Amniotic stem cell (primary cell): ENCODE measurements at regions not wholly inside any gene's neighbourhood (a gene's known extent, or its start where the extent isn't known, plus 50 kb on each side); places are given as distances from the start of the nearest gene placed in this dataset.
A peak's percentile ranks its signal among the peaks of the same experiment; 100 is the strongest.

ENCODE experiments used
- DNase-seq: peaks from one replicate; lab custom pipeline; 2025; lab: John Stamatoyannopoulos, UW

DNA sequence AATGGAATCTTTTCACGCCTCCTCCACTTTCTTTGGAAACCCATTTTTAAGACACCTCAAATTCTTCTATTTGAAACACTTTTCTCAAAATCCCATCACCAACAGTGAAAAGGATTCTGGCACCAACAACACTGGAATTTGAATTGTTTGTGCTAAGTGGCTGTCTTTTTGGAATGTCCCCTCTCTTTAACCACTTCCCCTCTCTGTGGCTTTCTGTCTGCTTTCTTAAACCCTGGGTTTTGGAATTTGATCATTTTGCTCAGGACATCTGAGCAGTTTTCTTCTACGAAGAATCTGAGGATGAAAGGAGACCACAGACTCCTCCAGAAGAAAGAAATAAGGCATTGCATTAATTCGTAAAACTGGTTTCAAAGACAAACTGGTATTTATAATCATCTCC is 89.0 kb downstream of the MXRA5 start:
- DNase-seq = no peak

DNA sequence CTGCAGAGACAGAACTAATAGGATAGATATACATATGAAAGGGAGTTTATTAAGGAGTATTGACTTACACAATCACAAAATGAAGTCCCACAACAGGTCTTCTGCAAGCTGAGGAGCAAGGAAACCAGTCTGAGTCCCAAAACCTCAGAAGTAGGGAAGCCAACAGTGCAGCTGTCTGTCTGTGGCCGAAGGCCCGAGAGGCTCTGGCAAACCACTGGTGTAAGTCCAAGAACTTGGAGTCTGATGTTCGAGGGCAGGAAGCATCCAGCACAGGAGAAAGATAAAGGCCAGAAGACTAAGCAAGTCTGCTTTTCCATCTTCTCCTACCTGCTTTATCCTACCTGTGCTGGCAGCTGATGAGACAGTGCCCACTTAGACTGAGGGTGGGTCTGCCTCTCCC is 89.6 kb downstream of the MXRA5 start:
- DNase-seq = no peak

DNA sequence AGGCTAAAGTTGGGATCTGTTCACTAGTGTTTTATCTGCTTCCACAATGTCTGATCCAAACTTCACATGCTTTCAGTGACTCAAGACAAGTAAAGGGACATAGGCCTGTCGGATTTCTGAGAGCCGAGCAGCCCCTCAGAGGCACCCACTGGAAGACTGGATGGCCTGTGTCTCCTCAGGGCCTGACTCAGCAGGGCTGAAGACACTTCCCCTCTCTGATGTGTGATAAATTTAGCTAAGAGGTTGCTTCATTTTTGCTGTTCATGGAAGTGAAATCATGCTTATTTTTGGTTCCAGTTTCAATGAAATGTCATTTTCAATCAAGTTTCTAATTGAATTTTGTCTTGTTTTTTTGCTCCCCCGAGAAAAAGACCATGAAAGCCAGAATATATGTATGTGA is 93.7 kb downstream of the MXRA5 start:
- no peak for DNase-seq

DNA sequence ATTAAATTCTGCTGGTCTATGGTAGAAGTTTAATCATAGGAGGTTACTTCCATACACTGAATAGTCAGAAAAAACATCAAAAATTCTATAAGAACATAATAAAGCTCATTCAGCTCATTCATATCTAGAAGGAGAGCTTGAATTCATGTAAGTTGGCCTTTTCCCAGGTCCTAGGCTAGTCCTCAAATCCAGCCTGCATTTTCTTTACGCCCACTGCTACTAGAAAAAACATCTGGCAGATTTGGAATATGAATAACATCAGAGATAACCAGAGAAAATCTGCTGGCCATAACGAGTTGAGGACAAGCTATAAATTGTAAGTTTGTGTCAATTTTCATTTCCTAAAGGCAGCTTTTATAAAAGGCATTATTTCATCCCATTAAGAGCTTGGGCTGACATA is 95.5 kb downstream of the MXRA5 start:
- DNase-seq = no peak

DNA sequence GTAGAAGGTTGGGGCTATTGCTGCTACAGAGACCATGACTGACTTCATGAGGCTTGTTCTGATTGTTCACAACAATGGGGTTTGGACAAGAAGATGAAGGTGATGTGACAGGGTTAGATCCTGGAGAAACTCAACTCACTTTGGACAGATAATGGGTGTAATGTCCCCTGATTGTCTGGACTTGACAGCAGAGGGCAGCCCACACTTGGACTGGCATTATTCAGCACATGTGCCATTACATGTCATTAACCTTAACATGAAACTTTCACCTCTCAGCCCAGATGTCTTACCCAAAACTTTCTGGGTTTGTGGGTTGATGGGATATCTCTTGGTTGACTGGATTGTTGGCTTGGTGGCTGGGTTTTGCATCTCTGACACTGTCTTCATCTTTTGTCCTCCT is 101.5 kb downstream of the MXRA5 start:
- DNase-seq = no peak

DNA sequence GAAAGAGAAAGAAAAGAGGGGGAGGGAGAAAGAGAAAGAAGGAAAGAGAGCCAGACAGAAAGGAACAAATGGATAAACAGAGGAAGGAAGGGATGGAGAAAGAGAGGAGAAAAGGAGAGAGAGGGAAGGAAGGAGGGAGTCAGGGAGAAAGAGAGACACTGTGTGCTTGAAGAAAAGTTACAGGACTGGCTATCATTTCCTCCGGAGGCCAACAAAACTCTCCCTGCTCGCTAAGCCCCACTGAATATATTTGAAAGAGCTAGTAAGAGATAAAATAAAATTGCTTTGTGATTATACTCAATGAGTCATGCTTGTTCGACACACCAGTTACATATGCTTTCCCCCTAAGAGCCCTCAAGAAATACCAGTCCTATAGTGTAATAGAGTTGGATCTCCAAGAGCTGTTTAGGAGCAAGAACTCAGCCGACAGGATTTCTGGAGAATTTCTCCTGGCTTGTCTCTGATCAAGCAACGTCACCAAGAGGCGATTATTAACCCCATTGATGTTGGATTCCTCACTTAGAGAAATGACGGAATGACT is 102.2 kb downstream of the MXRA5 start:
- DNase-seq = peak; percentile 58

DNA sequence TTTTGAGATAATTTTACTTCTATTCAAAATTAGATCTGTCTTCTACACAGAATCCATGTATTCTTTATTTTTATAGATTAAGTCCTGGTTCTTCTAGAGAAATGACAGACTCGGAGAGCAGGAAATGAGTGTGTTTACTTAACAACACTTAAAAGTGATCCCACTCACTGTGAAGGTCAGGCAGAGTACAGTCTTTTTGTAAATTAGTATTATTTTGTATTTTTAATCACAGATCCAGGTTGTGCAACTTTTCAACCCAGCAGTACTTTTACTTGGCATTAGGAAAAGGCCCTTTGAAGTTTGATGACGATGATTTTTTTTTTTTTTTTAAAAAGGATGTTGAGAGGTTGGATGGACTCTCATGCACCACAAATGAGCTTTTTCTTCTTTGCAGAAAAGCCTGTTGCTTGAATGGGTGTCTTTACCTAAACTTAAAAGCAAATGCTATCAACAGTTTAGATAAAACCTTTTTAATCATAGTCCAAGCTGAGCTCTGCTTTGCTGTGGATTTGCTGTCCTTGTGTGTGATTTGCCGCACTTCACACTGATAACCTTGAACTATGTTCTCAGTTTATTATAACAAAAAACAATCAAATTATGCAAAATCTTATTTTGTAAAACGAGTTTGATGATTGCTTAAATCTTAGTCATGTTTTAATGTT is 114.1 kb downstream of the MXRA5 start:
- no peak for DNase-seq

DNA sequence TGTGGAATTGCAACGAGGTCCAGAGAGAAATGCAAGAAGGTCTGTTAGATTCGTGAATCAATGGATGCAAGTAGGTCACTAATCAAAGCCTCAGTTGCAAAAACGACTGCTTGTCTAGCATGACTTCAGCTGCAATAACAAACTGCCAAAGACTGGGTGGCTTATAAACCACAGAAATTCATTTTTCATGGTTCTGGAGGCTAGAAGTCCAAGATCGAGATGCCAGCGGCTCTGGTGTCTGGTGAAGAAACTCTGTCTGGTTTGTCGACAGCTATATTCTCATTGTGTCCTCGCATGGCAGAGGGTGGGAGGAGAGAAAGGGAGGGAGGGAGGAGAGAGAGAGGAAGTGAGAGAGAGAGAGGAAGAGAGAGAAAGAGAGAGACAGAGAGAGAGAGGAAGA is 114.7 kb downstream of the MXRA5 start:
- no peak for DNase-seq

DNA sequence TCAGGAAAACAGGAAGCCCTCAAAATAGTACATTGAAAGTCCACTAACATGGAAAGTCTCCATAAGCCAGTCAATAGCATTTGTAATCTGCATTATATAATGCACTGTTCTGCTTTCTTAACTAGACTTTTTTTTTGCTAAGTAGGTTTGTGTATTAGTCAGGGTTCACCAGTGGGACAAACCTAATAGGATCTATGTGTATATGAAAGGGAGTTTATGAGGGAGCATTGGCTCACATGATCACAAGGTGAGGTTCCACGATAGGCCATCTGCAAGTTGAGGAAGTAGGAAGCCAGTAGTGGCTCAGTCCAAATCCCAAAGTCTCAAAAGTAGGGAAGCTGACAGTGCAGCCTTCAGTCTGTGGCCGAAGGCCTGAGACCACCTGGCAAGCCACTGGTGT is 116.0 kb downstream of the MXRA5 start:
- DNase-seq = no peak

DNA sequence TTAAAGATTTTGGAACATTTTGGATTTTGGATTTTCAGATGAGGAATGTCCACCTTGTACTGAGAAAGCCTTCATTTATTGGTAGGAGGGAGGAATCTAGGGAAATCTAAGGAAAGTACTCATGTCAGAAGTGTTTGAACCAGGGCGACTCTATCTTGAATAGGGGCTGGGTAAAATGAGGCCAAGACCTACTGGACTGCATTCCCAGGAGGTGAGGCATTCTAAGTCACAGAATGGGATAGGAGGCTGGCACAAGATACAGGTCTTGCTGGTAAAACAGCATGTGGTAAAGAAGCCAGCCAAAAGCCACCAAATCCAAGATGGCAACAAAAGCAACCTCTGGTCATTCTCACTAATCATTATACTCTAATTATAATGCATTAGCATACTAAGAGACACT is 118.9 kb downstream of the MXRA5 start:
- no peak for DNase-seq

DNA sequence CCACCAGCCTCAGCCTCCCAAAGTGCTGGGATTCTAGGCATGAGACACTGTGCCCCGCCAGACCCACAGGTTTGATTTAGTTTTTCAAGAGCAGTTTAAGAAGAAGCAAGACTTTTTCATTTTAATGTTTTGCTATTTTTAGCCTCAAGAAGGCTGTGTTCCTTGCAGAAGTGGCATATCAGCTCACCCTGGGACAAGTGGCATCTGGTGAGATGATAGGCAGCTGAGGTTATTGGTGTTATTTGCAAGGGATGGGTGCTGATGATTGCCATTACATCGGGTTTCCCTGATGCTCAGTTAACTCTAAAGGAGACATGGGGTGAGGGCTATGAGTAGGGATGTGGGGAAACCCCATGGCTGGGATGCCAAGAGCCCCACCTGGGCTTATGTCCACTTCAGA is 120.4 kb downstream of the MXRA5 start:
- DNase-seq = no peak

DNA sequence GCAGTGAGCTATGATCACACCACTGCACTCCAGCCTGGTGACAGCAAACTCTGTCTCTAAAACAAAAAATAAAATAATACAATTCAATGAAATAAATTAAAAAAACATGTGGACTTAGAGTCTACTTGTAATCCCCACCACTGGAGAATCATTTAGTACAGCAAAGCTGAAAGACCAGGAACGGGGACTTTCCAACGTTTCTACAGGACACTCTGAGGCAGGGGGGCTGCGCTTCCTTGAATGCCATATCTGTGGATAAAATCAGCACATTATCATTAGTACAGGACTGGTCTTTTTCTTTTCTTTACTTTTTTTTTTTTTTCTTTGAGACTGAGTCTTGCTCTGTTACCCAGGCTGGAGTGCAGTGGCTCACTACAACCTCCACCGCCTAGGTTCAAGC is 124.8 kb downstream of the MXRA5 start:
- DNase-seq = no peak

DNA sequence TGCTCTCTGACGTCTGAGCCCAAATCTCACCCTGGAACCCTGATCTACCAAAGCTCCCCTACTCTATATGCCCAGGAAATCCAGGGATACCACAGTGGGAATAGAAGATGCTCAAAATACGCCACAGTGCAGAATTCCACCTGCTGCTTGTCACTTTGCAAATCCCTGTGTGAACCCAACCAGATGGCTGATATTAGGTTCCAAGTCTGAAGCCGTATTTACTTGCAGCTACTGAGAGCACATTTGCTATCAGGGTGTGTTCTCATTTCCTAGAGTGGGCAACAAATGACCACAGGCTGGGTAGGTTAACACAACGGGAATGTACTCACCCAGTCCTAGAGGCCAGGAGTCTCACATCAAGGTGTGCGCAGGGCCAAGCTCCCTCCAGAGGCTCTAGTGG is 126.8 kb downstream of the MXRA5 start:
- no peak for DNase-seq

DNA sequence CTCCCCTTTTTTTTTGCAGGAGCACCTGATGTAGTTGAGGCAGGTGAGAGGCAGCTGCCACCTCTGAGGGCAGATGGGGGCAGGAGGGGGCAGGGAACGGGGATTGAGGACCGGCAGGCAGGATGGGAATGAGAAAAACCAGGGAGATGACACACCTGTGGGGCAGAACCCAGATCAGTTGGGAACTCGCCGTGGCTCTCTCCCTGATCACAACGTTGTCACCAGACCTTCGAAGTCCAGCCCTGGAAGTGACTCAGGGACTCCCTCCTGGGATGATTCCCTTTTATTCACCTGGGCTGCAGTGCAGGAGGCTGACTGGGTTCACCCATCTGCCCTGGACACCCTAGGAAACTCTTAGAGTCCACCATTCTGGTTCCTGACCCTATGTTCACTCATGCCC is 127.2 kb downstream of the MXRA5 start:
- no peak for DNase-seq

DNA sequence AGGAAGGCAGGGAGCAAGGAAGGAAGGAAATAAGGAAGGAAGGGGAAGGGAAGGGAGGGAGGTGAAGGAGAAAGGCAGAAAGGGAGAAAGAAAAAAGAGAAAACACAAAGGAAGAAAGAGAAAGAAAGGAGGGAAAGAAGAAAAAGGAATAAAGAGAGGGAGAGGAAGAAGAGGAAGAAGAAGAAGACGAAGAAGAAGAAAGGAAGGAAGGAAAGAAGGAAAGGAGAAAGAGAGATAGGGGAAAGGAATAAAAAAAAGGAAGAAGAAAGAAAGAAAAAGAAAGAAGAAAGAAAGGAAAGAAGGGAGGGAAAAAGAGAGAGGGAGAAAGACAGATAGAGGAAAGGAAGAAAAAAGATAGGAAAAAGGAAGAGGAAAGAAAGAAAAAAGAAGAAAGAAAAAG is 128.0 kb downstream of the MXRA5 start:
- DNase-seq = no peak

DNA sequence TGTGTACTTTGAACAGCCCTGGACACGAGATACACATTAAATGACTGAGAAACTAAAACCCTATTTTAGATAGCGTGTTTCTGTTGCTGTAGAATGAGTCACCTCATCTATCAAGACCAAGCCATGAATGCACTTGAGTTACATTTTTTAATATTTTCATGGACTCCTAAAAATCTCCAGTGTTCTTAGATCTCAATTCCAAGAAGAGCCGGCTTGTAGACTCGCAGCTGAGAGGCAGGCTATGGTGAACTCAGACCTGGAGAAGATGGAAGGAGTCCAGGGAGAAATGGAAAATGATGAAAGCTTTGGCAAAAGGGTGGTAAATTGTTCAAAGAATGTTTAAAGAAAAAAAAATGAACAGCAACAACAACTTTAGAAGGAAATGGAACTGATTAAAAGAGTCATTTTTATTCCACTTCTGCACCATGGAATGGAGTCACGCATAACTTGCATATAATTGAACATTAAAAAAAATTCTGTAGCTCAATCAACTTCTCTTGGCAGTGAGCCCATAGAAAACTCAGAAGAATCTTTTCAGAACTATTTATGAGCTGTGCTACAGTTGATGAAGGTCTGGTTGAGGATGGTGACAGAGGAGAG is 129.8 kb downstream of the MXRA5 start:
- DNase-seq = no peak

DNA sequence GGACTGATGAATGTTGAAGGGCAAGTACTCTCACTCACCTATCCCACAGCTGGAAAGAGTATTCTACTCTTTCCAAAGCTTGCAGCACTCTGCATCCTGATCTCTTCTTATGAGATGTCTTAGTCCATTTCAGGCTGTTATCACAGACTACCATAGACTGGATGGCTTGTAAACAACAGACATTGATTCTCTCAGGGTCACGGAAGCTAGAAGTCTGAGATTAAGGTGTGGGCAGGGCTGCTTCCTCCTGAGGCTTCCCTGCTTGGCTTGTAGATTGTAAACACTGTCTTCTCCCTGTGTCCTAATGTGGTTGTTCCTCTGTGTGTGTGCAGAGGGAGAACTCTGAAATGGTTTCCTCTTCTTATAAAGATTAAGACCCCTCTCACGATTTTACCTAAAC is 131.2 kb downstream of the MXRA5 start:
- DNase-seq = no peak

DNA sequence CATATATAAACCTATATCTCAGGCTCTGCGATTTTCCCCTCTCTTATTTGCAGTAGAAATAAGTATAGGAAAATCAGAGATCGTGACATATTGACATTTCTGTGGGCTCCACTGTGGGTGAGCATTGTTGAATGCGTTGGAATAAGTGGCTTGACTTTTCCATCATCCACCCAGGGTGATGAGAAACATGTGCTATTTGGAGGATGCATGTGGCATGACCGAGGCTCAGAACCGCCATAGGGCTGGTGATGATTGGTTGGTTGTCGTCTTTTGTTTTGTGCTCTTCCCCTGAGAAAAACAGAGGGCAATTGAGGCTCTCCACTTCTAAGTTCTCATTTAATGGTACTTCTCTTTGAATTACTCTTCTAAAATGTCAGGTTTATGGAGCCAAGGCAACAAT is 140.1 kb downstream of the MXRA5 start:
- DNase-seq = no peak

DNA sequence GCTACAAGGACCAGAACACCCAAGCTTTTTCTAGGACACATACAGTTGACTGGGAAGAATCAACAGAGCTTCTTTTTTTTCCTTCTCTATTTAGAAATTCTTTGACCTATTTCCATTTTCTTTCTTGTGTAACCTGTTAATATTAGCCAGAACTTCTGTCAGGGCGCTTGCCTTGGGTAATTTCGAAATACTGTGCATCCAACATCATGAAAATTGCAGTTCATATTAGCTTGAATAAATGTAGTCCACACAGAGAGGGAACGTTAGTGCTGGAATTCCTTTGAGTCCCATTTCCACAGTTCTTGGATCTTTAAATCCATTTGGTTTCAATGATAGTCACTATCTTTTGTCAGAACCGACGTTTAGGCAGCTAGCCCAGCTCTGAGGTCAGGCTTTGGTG is 141.8 kb downstream of the MXRA5 start:
- DNase-seq = no peak

DNA sequence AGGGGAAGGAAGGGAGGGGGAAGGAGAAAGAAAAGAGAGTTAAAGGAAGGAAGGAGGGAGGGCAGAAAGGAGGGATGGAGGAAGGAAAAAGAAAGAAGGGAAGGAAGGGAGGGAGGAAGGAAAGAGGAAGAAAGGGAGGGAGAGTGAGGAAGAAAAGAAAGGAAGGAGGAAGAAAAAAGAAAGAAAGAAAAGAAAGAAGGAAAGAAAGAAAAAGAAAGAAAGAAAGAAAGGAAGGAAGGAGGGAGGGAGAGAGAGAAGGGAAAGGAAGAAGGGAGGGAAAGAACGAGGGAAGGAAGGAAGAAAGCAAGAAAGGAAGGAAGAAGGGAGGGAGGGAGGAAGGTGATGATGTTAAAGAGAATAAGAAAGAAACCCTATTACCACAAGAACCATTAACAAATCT is 150.6 kb downstream of the MXRA5 start:
- no peak for DNase-seq

DNA sequence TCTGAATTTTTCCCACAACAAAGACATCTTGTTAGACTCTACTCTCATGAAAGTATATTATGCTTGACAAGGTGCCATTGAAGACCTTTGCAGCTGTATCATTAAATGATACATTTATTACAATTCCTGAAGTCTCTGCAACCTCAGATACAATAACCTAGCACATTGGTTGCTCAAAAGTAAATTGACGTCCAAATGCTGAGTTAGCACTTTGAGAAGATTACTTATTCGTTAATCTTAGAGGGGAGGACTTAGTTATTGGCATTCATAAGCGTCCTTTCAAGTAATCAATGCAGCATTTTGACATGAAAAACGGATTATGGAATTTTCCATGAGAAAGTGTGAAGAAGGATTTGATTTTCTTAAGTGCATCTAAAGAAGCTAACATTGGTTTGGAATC is 151.6 kb downstream of the ARSF start:
- no peak for DNase-seq

DNA sequence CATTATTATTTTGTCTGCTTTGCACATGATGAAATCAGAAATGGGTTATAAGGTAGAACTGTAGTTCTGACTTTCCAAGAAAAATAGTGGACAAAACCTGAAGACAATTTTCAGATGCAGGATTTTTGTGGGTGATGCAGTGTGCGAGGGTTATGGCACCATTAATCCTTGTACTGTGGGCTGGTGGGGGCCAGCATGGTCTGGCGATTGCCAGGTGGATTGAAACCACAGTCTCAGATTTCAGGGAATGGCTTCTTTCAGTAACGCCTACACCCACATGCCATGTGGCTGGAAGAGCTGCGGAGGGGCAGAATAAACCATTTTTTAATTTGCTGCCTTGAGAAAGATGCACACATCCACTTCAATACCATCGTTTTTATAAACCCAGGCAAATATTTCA is 150.5 kb downstream of the ARSF start:
- DNase-seq = no peak

DNA sequence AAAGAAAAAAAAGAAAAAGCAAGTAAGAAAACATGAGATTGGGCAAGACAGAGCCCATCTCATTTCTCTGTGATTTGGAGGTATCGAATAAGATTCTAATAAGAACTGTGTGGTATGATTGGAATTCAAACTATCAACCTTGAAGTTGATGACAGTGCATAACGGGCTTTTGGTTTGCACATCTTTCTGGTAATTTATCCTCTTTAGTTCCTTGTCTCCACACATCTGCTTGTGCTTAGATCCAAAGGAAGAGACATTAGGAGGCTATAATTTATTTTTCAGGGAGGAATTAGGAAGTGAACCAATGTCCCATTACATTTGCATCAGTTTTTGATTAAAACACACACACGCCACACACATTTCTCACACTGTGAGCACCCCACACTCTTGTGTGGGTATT is 149.9 kb downstream of the ARSF start:
- no peak for DNase-seq
